GM18951 (cell line): ENCODE measurements at regions not wholly inside any gene's neighbourhood (a gene's known extent, or its start where the extent isn't known, plus 50 kb on each side); places are given as distances from the start of the nearest gene placed in this dataset.

Experiments used
- POLR2A ChIP-seq: IDR thresholded peaks from 4 replicates; pipeline ENCODE4 v1.6.1; 2011; ENCODE audit warnings: mild to moderate bottlenecking; ENCODE audit not compliant: insufficient read length, insufficient read depth; ENCODE audit errors: extremely low read depth
- in situ Hi-C: fragments of 300-500 bp; cut with MboI; formaldehyde crosslinking; loops from one replicate; pipeline ENCODE4 v1.12.0; 2022; ENCODE audit warnings: low sequenced_read_pairs, mixed read lengths, inconsistent platforms; ENCODE audit not compliant: unreplicated experiment

DNA sequence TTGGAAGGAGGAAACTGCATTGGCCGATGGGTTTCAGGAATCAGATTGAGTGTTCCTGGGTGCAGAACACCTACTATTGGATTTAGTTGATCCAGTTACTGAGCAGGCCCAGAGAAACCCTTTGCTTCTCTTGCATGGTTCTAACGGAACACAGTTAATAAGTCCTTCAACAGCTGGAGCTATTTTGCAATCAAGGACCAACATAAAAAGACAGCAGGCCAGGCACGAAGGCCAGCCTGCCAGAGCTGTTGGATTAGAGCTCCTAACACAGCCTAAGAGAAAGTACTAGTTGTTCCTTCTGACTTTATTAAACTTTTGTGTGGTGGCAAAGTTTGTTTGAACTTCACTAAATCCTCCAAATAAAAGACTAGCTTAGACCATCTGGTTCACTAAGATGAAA lies 148.0 kb upstream of the LMO4 start:
- in situ Hi-C loops, result no loop called here
- TF ChIP-seq POLR2A, result no peak

GRCh38 chr1:87182611-87183010 lies 146.1 kb upstream of the LMO4 start:
- TF ChIP-seq POLR2A, result no peak
- in situ Hi-C loops, result no loop called here

- in situ Hi-C loops, result no loop called here
- no peak for TF ChIP-seq POLR2A
Observed at GRCh38 chr1:87185077-87185476, 143.6 kb upstream of the LMO4 start.

DNA sequence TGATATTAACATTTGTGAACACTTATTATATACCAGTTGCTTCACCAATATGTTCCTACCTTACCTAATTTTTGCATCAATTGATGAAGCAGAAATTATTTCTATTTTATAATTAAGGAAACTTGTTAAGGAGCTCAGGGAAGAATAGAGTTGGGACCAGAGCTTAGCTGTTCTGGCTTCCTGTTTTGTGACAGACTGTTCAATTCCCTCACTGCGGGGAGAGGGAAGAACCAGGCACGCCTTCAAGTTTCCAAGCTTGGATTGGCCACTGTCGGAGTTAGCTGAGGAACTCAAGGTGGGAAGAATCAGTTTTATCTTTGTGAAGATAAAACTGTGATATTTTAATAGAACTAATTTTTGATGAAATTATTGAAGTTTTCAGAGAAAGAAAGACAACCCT lies 142.3 kb upstream of the LMO4 start:
- no peak for TF ChIP-seq POLR2A

GRCh38 chr1:87188640-87189039 lies 140.0 kb upstream of the LMO4 start:
- TF ChIP-seq POLR2A, result no peak
- in situ Hi-C loops, result no loop called here

More for the DNA sequence above, 142.3 kb upstream of the LMO4 start:
- in situ Hi-C loops, result no loop called here

- no peak for TF ChIP-seq POLR2A
- in situ Hi-C loops, result no loop called here
Observed at GRCh38 chr1:87190402-87190801, 138.3 kb upstream of the LMO4 start.

DNA sequence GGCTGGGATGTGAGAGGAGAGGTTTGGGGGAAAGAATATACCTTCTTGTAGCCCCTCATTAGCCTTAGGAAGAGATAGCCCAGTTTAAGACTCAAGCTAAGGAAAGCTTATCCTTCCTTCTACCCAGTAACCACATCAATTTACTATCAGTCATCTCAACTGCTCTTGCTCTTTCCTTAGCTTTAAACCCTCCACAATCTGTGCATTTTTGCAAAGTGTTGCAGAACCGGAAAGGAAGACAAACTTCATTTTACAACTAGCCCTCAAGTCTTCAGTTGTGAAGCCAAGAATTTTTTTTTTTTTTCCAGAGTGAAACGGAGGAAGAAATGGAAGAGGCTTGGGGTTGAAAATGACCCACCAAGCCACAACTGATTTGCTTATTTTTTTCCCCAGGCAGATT lies 137.0 kb upstream of the LMO4 start:
- TF ChIP-seq POLR2A, result no peak
- in situ Hi-C loops, result no loop called here

DNA sequence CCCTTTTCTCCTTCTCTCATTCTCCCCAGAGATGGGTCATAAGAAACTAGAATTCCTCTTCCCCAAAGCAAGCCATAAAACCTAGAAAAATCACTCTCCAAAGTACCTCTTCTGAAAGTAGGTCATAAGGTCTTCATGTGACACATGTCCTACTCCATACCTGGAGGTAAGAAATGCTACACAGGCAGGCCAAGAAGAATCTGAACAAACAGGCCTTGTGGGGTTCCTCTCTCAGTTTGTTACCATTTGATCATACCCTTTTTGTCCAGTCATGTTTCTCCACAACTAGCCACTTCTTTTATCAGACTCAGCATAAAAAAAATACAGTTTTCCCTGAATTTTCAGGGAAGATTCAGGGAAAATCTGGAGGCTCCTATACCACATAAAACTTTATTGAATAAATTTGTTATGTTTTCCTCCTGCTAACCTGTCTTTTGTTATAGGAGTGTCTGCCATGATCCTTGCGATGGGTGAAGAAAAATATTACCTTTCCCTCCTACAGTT lies 134.4 kb upstream of the LMO4 start:
- in situ Hi-C loops, result no loop called here
- TF ChIP-seq POLR2A, result no peak

GRCh38 chr1:87194856-87195255 lies 133.8 kb upstream of the LMO4 start:
- no peak for TF ChIP-seq POLR2A
- in situ Hi-C loops, result no loop called here

GRCh38 chr1:87196110-87196827 lies 132.4 kb upstream of the LMO4 start:
- in situ Hi-C loops, result no loop called here

GRCh38 chr1:87197156-87197555 lies 131.5 kb upstream of the LMO4 start:
- TF ChIP-seq POLR2A, result no peak
- in situ Hi-C loops, result no loop called here

More at GRCh38 chr1:87196110-87196827, 132.4 kb upstream of the LMO4 start:
- no peak for TF ChIP-seq POLR2A

DNA sequence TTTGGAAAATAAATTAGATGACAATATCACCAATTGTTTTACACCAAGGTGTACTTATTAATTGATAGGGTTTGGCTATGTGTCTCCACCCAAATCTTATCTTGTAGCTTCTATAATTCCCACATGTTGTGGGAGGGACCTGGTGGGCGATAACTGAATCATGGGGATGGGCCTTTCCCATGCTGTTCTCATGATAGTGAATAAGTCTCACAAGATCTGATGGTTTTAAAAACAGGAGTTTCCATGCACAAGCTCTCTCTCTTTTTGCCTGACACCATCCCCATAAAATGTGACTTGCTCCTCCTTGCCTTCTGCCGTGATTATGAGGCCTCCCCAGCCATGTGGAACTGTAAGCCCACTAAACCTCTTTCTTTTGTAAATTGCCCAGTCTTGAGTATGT lies 131.0 kb upstream of the LMO4 start:
- in situ Hi-C loops, result no loop called here
- TF ChIP-seq POLR2A, result no peak

DNA sequence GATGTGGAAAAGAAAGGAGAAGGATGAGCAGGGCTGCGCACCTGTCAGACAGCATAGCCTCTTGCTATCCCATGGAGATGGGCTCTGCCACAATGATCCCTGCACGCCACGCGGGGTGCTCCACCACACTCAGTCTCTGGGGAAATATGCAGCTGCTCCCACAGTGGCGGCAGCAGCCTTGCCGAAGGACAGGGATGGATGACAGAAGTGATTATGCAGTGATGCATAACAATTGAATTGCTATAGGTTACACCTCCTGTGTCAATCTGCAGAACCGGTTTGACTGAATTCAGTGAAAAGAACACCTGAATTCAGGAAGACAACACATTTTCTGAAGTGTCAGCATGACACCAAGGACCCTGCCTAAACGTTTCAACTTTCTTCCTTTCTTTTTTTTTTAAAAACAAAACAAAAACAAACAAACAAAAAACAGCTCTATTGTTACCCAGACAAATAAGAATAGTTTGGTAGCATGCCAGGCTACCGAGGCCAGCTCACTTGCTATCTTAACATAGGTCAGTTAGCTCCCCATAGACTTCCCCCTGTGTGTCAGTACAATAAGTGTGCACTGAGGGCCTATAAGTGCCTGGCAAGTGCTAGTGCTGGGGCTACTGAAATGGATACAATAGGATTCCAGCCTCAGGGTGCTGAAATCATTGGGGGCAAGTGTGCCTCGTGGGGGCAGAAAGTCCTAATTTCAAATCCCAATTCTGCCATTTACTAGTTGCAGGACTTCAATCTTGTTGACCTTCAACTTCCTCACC lies 127.6 kb upstream of the LMO4 start:
- TF ChIP-seq POLR2A, result no peak
- in situ Hi-C loops, result no loop called here

DNA sequence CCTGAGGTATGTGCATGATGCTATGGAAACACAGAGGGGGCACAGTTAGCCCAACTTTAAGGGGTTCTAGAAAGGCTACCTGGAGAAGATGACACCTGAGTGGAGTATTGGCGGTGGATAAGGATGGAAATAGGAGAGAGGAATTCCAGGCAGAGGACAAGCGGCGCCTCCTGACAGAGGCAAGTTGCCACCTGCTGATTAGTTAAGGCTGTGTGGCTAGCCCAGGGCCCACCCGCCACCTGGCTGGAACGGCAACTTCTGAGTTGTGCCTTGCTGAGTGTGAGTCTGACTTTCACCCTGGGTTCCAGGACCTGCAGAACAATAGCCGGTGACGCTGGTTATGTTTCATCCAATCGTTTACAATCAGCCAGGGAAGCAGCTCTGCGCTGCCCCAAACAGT lies 126.9 kb upstream of the LMO4 start:
- no peak for TF ChIP-seq POLR2A
- in situ Hi-C loops, result no loop called here
